Esophagus squamous epithelium (tissue), 4 donors: ENCODE measurements at regions not wholly inside any gene's neighbourhood (a gene's known extent, or its start where the extent isn't known, plus 50 kb on each side); places are given as distances from the start of the nearest gene placed in this dataset.

Experiments used
- POLR2A ChIP-seq, 4 donors: fragments of 450-650 bp; IDR thresholded peaks; one replicate each; pipeline ENCODE4 v1.6.1; 2017; ENCODE audit warnings: antibody characterized with exemption in 4 of 4, mild to moderate bottlenecking in 4 of 4, moderate library complexity in 3 of 4
- TF ChIP-seq, protein P1 (sequence below), 6 experiments: fragments of 450-650 bp in 4 of 6; fragments of 200-600 bp in 2 of 6; sonication (generic) in 2 of 6; IDR thresholded peaks; one replicate each; pipeline ENCODE4 v1.5.1; 2016 to 2019; ENCODE audit warnings: antibody characterized with exemption in 6 of 6, mild to moderate bottlenecking in 4 of 6, moderate library complexity in 4 of 6

DNA sequence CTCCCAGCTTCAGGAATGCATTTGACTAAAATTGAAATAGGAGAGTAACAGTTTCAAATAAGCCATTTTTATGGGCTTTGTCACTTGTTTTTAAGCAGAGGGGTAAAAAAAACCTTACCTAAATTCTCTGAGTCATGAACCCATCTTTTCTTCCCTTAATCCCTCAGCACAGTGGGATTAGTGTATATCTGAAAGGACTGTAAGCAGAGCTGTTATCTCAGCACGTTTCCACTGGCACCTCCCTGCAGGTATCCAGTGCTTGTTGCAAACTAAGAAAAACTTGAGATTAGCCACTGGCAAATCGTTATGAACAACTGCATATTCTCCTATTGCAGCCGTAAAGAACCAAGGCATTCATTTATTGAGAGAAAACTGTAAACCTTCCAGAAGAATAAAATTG lies 872.7 kb downstream of the EFNA5 start:
- TF ChIP-seq, protein P1, sequence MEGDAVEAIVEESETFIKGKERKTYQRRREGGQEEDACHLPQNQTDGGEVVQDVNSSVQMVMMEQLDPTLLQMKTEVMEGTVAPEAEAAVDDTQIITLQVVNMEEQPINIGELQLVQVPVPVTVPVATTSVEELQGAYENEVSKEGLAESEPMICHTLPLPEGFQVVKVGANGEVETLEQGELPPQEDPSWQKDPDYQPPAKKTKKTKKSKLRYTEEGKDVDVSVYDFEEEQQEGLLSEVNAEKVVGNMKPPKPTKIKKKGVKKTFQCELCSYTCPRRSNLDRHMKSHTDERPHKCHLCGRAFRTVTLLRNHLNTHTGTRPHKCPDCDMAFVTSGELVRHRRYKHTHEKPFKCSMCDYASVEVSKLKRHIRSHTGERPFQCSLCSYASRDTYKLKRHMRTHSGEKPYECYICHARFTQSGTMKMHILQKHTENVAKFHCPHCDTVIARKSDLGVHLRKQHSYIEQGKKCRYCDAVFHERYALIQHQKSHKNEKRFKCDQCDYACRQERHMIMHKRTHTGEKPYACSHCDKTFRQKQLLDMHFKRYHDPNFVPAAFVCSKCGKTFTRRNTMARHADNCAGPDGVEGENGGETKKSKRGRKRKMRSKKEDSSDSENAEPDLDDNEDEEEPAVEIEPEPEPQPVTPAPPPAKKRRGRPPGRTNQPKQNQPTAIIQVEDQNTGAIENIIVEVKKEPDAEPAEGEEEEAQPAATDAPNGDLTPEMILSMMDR (IDR thresholded peaks at IDR 0.05): no peak
- no peak for TF ChIP-seq POLR2A (IDR thresholded peaks at IDR 0.05)
